GM18867 (cell line): ENCODE measurements at regions not wholly inside any gene's neighbourhood (a gene's known extent, or its start where the extent isn't known, plus 50 kb on each side); places are given as distances from the start of the nearest gene placed in this dataset.
"Not testable (repeated sequence)": the region's sequence is repeated elsewhere in the genome, so short reads cannot be mapped to it uniquely, and the experiment has no call there.

Experiments used
- ATAC-seq: cut with Tn5 transposase; IDR thresholded peaks from one replicate; pipeline ENCODE4 v1.9.1; 2021; ENCODE audit warnings: mild to moderate bottlenecking, moderate library complexity; ENCODE audit not compliant: unreplicated experiment

DNA sequence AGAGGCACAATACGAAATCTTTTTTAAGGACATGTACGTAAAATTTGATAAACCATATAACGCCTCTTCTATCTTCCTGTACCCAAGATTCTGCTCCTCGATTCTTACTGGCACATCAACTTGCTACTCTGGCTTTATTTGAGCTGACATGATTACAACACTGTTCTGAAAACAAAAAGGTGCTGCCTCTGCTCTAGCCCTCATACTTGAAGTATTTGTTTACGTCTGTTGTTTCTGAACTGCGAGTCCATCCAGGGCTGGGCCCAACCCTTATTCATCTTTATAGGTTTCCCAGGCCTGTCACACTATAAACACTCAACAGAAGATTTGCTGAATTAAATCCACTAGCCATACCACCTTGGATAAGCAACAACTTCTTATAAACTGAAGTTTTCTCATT lies 96.2 kb upstream of the SVIL start:
- no peak for ATAC-seq

DNA sequence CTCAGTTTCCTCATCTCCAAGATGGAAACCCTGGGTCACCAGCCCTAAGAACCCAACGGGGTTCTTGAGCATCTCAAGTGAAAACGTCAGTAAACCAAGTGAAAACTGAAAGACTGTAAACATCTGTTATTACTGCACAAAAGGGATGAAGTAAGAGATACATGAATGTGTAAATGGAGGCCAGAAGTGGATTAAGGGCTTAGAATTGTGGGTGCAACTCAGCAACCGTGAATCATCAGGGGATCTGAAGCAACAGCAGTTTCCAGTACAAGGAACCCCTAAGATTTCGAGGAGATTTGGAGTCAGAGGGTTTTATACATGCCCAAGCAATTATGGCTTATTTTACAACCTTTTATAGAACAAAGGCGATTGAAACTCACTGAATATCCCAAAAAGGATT lies 95.7 kb upstream of the SVIL start:
- no peak for ATAC-seq

DNA sequence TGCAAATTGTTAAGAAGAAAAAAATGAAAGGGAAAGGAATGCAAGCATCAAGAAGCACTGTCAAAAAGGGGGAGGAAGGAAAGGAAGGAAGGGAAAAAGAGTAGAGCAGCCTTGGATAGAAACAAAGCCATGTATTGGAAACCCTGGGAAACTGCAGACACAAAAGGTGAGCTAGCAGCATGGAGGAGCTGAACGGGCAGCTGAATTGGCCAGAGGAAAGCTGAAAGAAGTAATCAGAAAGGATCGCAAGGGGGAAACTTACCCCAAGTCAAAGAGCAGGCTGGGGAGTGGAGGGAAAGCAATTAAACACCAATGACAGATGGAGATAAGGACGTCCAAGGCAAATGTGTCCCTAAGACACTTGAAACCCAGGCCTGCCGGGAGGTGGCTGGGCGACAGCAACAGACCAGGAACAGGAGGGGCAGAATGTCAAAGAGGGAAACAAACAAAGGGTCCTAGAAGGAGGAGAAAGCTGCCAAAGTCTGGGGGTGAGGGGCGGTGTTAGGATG lies 93.8 kb upstream of the SVIL start:
- no peak for ATAC-seq

- ATAC-seq = not testable (repeated sequence)
Measured at GRCh38 chr10:29725927-29726326, 91.2 kb upstream of the SVIL start.

DNA sequence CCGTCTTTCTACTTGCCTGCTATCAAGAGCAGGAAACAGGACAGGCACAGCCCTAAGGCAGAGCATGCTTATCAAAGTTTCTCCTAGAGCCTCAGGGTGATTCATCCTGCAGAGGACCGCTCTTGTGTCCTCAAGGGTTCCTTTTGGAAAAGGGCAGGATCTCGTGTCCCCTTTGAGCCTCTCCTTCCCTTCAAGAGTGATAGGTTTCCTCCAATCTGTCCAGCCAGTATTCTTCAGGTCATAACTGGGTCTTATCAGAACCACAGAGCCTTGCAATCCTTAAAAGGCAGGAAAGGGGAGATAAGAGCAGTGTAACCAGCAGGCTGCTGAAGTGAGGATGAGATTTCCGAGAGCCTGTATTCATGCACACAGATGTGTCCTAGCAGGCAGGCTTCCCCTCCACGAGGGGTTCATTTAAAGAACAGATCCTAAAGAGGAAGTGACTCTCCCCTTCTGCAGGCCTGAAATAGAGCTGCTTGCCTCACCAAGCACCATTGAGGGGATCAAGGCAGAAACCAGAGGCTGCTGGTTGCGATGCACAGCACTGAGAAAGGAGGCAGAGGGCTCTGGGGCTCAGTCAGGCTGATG lies 90.5 kb upstream of the SVIL start:
- ATAC-seq = no peak

- ATAC-seq = no peak
Measured at GRCh38 chr10:29723726-29724125, 89.0 kb upstream of the SVIL start.

- no peak for ATAC-seq
Measured at GRCh38 chr10:29722777-29723176, 88.0 kb upstream of the SVIL start.

GRCh38 chr10:29720149-29720548 lies 85.4 kb upstream of the SVIL start:
- ATAC-seq = no peak

- no peak for ATAC-seq
Measured at GRCh38 chr10:29719281-29719675, 84.5 kb upstream of the SVIL start.

- no peak for ATAC-seq
Measured at GRCh38 chr10:29715296-29715695, 80.5 kb upstream of the SVIL start.

- ATAC-seq = no peak
Measured at GRCh38 chr10:29714096-29714874, 79.5 kb upstream of the SVIL start.

GRCh38 chr10:29713450-29713849 lies 78.7 kb upstream of the SVIL start:
- ATAC-seq = no peak

GRCh38 chr10:29712108-29712507 lies 77.3 kb upstream of the SVIL start:
- ATAC-seq = no peak

GRCh38 chr10:29710128-29710527 lies 75.4 kb upstream of the SVIL start:
- no peak for ATAC-seq

DNA sequence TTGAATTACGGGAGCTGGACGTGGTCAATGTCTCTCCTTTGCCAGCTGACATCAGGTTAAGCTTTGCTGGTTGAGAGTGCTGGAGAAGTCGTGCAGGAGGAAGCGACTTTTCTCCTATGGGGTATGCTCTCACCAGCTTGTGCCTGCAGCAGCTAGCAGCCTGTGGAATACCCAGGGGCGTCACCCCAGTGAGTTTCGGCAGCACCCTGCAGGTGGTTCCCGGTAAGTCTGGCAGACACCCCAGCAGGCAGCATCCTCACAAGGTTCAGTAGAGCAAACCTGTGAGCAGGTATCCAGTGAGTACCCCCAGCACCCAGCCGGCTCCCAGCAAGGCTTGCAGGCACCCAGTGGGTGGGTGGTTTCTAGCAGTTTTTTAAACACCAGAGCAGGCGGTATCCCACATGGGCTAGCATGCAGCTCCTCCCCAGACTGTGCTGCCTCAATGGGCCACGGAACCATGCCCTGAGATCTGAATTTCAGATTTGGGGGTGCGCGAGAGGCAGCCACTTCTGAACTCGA lies 74.8 kb upstream of the SVIL start:
- ATAC-seq = no peak

- no peak for ATAC-seq
Measured at GRCh38 chr10:29703271-29703670, 68.5 kb upstream of the SVIL start.

DNA sequence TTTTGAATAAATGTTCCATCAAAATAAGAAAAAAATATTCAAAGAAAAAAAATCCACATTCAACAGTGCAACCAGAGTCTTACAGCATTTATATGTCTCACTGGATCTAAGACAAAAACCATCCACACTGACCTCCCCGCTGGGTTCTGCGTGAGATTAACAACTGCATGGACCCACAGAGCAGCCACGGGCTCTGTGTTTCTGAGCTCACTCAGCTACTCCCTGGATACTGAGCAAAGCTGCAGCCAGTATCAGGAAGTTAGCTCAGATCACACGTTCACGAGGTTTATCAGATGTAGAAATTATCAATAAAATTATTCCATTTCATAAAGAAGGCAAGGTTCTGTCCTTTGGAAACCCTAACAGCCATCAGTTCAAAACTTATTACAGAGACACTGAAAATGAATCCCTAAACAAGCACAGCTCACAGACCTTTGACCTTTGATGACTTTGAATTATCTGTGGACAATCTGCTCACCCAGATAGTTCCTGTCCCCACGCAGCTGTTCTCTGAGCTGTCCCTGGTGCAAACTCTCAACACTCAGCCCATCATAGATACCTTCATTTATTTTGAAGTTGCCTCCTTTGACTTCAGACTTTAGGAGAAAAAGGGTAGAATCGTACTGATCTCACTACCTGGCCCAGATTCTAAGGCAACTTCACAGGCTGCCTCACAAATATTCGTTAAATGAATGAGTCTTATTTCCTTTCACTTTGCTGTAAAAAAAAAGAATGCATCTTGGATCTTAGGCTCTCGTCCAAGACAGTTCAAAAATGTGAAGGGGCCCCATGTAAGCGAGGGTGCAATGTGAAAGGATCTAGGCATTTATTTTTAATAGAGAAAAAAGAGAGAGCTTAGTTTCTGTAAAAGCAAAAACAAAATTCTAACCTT lies 67.7 kb upstream of the SVIL start:
- no peak for ATAC-seq

- no peak for ATAC-seq
Measured at GRCh38 chr10:29701306-29701705, 66.5 kb upstream of the SVIL start.

DNA sequence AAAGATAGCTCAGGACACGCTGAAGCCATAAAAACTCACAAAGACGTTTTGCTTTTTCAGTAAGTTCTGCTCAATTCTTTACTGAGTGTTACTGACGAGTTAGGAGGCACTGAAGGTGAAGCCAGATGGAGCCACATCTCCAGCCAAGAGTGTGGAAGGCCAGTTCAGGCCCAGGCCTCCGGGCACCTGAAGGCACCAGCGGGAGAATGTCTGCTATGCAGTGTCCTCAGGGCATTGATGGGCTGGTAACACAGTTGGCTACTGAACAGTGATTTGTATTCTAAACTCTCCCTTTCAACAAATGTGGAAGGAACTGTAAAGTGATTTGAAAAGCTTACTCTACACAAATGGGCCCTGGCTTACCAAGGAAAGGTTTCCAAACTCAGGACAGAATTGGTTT lies 64.8 kb upstream of the SVIL start:
- ATAC-seq = no peak

- no peak for ATAC-seq
Measured at GRCh38 chr10:29698773-29699490, 64.2 kb upstream of the SVIL start.

- not testable (repeated sequence) for ATAC-seq
Measured at GRCh38 chr10:29696581-29696980, 61.8 kb upstream of the SVIL start.
